HG03175 (cell line): ENCODE measurements at regions not wholly inside any gene's neighbourhood (a gene's known extent, or its start where the extent isn't known, plus 50 kb on each side); places are given as distances from the start of the nearest gene placed in this dataset.

Source experiments
- ATAC-seq: cut with Tn5 transposase; IDR thresholded peaks from one replicate; pipeline ENCODE4 v1.9.1; 2021; ENCODE audit warnings: mild to moderate bottlenecking, moderate library complexity; ENCODE audit not compliant: unreplicated experiment

- ATAC-seq, result no peak
Observed at GRCh38 chr1:186736971-186737685, 56.9 kb upstream of the PTGS2 start.

- ATAC-seq, result no peak
Observed at GRCh38 chr1:186735463-186735862, 55.2 kb upstream of the PTGS2 start.

GRCh38 chr1:186730951-186731729 is 50.9 kb upstream of the PTGS2 start:
- peak; percentile 53 for ATAC-seq
